ENCODE measurements at regions not wholly inside any gene's neighbourhood (a gene's known extent, or its start where the extent isn't known, plus 50 kb on each side); places are given as distances from the start of the nearest gene placed in this dataset.

DNA sequence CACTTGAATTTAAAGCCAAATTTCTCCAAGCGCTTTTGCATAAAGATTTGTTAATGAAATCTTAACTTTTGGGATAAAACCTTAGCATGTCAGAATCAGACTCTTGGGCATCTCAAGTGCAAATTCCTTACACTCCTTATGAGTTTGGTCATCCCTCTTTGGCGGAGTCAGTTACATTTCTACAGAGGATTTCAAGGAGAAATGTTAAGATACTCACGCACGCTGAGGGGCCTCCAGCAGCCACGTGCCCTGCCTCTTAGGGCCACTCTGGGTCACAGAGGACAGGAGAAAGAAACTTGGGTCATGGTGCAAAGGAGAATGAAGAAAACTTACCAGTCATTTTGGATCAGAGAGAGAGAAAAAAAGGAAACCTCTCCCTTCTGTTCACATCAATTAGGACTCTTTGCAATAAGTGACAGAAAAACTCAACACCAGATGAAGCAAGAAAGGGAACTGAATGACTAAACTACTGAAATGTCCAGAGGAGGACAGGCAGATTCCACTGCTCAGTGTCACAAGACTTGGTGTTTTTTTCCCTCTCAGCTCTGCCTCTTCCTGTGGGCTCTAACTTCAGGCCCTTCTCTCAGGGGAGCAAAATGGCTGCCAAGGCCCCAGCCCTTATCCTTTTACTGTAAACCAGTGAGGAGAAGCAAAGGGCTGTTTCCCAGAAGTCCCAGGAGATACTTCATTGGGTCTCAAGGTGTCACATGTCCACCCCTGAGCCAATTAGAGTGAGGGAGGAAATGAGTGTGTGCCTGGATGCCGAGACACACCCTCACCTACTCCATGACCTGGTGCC lies 63.3 kb upstream of the NFIL3 start:
- H3K4me1 ChIP-seq, result no peaks in the 10 kb centered on the region
- peak overlapping the region in 1 of 4 donors; percentile 10 for H3K27ac ChIP-seq
- H3K36me3 ChIP-seq, result no peaks in the 10 kb centered on the region
- TF ChIP-seq, protein P1, sequence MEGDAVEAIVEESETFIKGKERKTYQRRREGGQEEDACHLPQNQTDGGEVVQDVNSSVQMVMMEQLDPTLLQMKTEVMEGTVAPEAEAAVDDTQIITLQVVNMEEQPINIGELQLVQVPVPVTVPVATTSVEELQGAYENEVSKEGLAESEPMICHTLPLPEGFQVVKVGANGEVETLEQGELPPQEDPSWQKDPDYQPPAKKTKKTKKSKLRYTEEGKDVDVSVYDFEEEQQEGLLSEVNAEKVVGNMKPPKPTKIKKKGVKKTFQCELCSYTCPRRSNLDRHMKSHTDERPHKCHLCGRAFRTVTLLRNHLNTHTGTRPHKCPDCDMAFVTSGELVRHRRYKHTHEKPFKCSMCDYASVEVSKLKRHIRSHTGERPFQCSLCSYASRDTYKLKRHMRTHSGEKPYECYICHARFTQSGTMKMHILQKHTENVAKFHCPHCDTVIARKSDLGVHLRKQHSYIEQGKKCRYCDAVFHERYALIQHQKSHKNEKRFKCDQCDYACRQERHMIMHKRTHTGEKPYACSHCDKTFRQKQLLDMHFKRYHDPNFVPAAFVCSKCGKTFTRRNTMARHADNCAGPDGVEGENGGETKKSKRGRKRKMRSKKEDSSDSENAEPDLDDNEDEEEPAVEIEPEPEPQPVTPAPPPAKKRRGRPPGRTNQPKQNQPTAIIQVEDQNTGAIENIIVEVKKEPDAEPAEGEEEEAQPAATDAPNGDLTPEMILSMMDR (IDR thresholded peaks at IDR 0.05), result no peak
- TF ChIP-seq POLR2A (IDR thresholded peaks at IDR 0.05), result no peak
- H3K9me3 ChIP-seq, result no peaks in the 10 kb centered on the region
- no peaks in the 10 kb centered on the region for H3K27me3 ChIP-seq
- no peak for DNase-seq
- no peak overlapping the region for H3K4me3 ChIP-seq

DNA sequence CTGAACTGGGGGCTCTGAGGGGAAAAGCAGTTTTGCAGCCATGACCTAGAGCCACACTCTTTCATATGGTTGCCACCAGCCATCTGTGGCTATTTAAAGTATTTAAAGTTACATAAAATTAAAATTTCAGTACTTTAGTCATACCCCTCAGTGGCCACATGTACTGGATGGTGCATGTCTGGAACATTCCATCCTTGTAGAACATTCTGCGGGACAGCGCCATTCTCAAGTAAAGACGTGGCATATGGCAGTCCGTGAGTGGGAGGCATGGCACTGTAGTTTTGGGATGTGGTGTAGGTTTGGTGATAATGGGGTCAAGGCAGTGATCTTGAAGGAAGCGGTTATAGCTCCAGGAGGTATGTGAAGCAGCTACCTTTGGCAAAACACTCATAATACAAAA lies 61.4 kb upstream of the NFIL3 start:
- Histone ChIP-seq H3K9me3 (no peaks in the 10 kb centered on the region), H3K4me1 (no peaks in the 10 kb centered on the region), H3K27ac (no peak overlapping the region), H3K4me3 (no peak overlapping the region), H3K36me3 (no peaks in the 10 kb centered on the region), H3K27me3 (no peaks in the 10 kb centered on the region)
- TF ChIP-seq, protein P1 (IDR thresholded peaks at IDR 0.05), result no peak
- no peak for TF ChIP-seq POLR2A (IDR thresholded peaks at IDR 0.05)
- no peak for DNase-seq

DNA sequence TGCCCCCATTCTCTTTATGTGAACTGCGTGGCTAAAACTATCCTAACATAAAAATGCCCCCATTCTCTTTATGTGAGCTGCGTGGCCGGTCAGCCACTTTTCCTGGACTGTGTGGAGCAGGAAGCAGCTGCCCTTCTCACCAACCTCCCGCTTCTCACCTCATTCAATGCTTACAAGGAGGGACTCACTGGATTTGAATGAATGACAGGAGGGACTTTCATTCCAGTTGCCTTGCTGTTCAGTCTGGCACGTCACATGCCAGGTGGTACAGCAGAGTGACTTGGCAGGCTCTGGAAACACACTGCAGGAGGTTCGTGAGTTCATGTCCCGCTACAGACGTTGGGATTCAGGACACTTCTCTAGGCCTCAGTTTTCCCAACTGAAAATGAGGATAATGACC lies 60.2 kb upstream of the NFIL3 start:
- no peak for TF ChIP-seq POLR2A (IDR thresholded peaks at IDR 0.05)
- TF ChIP-seq, protein P1 (IDR thresholded peaks at IDR 0.05), result no peak
- Histone ChIP-seq H3K27ac (peak overlapping the region in 1 of 4 donors; percentile 41), H3K4me3 (no peak overlapping the region)

DNA sequence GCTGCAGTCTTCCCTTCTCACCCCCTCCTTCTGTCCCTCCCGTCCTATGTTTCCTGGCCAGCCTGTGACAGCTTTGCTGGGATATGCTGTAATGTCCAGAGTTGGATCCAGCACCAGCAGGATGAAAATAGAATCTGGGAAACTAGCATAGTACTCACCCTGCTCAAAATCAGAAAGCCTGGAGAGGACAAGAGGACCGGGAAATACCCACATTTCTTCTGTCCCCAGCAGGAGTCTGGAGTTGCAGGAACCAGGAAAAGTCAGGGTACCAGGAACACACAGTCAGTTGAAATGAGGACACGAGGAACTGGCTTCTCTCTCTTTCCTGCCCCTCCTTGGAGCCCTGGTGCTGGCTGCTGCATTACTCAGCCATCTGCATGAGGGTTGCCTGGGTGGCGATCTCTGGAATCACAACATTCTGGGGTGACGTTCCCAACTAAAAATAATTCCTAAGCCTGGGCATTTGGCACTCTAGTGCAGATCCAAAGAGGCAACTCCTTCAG lies 59.6 kb upstream of the NFIL3 start:
- Histone ChIP-seq H3K9me3 (no peaks in the 10 kb centered on the region), H3K36me3 (no peaks in the 10 kb centered on the region), H3K27me3 (no peaks in the 10 kb centered on the region), H3K27ac (peak overlapping the region in 1 of 4 donors; percentile 41), H3K4me1 (no peaks in the 10 kb centered on the region), H3K4me3 (no peak overlapping the region)
- TF ChIP-seq, protein P1 (IDR thresholded peaks at IDR 0.05), result no peak
- no peak for TF ChIP-seq POLR2A (IDR thresholded peaks at IDR 0.05)
- no peak for DNase-seq

More for the DNA sequence above, 60.2 kb upstream of the NFIL3 start:
- DNase-seq, result no peak
- Histone ChIP-seq H3K36me3 (no peaks in the 10 kb centered on the region), H3K9me3 (no peaks in the 10 kb centered on the region), H3K4me1 (no peaks in the 10 kb centered on the region), H3K27me3 (no peaks in the 10 kb centered on the region)

DNA sequence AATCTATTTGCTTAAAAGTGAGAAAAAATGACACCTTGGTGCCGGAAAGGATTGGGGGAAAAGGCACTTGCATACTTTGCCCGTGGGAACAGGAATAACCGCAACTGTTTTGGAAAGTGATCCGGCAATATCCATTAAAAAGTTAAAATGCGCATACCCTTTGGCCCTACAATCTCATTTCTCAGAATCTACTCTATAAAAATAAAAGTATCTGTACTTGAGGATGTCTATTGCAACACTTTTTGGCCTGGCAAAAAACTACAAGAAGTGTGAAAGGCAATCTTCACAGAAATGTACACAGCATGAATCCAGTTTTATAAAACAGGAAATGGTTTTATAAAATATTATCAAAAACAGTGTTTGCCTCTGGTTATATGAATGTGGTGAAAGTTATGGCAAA lies 58.3 kb upstream of the NFIL3 start:
- H3K27ac ChIP-seq, result no peak overlapping the region
- H3K4me1 ChIP-seq, result no peaks in the 10 kb centered on the region
- DNase-seq, result no peak
- TF ChIP-seq, protein P1 (IDR thresholded peaks at IDR 0.05), result no peak
- no peak for TF ChIP-seq POLR2A (IDR thresholded peaks at IDR 0.05)
- no peaks in the 10 kb centered on the region for H3K27me3 ChIP-seq
- no peaks in the 10 kb centered on the region for H3K9me3 ChIP-seq
- H3K36me3 ChIP-seq, result no peaks in the 10 kb centered on the region
- H3K4me3 ChIP-seq, result no peak overlapping the region

Measured in Peyer's patch (tissue), 4 donors.